ENCODE measurements at regions not wholly inside any gene's neighbourhood (a gene's known extent, or its start where the extent isn't known, plus 50 kb on each side); places are given as distances from the start of the nearest gene placed in this dataset.

DNA sequence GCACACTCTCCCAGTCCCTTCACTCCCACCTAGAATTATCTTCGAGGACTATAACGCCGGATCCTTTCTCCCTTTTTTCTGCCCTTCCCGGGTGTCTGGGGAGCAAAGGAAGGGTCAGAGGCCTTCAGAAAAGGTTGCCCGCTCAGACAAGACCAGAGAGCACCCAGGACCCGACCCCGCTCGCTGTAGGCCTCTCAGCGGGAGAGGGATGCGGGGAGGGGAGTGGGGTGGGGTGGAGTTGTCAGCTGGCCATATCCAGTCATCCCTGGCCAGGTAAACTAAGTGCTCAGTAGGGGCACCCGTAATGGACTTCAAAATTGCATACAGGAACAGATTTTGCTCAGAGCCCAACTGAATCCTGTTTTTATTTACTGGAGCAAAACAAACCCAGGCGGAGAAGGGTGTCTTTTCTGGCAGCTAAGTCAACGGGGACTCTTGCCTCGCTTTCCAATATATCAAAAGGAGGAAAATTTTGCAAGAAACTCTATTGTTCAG is 65.0 kb downstream of the NOL4 start:
- intact Hi-C loops (cut with micrococcal nuclease): no loop called here

DNA sequence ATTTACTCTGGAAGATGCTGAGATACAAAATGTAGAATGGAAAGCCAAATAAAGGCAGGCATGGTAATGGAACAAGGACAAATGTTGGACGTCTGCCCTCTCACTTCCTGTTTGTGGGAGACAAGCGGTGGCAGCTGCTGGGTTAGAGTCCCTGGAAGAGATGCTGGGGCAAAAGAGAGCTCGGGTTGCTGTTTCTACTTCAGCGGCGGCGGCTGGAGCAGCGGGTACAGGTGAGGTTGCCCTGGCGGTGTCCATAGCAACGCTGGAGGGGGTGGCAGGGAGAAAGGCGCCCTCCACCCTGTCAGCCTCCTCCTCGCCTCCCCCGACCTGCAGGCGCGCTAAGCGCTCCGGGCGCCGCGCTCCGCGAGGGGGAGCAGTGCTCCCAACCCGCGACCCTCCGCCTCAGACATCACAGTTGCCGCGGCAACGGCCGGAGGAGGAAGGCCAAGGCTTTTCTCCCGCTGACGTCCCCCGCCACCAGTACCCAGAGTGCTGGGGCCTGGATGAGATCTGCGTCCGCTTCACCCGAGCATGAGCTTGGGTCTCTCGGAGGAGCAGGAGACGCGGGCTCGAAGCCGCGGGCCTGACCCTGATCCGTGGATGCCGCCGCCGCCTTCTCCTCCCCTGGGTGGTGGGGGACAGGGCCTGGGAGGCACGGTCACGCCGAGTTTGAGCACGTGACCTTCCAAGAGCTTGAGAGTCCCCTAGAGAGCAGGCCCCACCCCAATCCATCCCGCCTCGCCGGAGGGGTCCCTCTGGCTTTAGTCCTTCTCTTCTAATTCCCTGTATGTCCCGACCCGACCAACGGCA is 65.6 kb downstream of the NOL4 start:
- intact Hi-C loops (cut with micrococcal nuclease): no loop called here

DNA sequence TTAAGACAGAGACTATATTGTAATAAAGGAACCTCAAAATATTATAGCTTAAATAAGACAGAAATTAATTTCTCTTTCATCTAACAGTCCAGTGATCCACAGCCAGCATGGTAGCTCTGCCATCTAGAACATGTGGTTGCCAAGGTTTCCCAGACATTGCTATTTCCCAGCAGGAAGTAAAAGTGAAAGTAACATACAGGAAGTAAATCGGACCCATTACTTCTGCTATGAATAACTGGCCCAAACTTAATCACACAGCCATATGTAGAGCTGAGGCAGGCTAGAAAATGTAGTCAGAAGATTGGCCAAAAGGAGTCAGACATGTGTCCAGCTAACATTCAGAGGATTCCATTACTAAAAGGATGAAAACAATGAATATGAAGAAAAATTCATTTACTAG is 71.0 kb downstream of the NOL4 start:
- intact Hi-C loops (cut with micrococcal nuclease): no loop called here

DNA sequence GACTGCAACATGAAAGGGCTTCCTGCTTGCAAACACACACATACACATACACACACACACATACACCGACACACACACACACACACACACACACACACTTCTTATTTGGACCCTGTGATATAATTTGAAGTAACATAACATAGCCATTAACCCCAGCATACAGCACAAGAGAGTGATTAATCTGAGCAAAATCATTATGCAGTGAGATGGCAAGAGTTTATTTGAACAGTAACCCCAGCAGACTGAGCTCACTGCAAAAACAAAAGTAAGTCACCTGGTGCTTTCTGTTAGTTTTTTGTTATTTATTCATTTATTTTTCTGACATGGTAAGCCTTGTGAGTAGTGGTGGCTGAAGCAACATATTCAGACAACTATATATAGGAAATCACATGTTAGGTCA is 93.7 kb downstream of the NOL4 start:
- intact Hi-C loops (cut with micrococcal nuclease): no loop called here

DNA sequence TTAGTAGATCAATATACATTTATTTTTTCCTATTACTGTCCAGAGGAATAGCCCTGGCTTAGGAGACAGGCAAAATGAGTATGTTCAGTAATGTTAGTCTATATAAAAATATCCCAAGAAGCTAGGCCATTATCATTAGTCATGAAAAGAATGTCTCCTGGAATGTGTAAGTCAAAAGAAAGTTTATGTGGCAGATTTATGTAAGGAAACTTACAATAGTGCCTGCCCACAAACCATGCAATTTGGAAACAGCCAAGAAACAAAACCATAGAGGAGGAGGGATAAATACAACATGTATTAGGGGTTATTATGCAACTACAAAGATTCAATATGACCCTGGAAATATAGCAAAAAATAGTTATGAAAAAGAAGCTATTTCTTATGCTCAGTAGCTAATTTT is 96.3 kb downstream of the NOL4 start:
- intact Hi-C loops (cut with micrococcal nuclease): no loop called here

DNA sequence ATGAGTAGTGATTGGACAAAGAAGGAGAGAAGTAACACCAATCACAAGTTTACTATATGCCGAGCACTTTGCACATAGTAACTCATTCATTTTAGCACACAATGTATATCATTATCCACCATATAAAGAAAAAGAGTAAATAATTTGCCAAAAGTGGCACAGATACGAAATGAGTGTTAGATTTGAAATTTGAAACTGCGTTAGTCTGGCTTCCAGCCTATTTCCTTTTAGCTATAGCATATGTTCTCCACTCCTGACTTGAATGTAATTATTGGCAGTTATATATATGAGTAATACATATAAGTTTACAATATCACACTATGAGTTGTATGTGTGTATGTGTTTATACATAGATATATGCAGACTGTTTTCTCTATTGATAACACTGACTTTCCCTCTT is 98.6 kb downstream of the NOL4 start:
- intact Hi-C loops (cut with micrococcal nuclease): no loop called here

DNA sequence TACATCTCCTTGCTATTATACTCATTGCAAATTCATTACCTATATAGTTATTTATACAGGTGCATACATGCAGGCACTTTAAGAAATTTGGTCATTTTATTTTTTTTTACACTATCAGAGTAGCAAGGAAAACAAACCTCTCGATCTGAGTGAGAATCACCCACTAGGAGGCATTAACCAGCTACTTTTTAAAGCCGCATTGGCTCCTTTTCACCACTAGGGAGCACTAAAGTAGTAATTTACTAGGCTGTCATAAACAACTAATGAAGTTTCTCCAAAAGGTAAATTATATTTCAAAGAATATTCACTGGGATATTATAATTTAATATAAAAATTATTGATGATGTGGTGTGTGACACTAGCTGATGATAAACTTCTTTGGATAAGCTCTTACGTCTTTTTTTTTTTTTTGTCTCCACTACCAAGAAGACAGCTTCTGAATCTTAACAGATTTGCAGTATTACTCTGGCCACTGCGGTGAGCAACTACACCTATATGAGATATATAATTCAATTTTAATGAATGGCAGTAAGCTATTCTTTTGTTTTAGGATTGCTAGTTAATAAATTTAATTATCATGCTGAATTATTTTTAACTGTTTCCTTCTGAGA is 101.9 kb downstream of the NOL4 start:
- intact Hi-C loops (cut with micrococcal nuclease): loop anchor here (5.0 kb wide), 1 partner anchor 664 kb away; no protein-coding TSS in a partner anchor

DNA sequence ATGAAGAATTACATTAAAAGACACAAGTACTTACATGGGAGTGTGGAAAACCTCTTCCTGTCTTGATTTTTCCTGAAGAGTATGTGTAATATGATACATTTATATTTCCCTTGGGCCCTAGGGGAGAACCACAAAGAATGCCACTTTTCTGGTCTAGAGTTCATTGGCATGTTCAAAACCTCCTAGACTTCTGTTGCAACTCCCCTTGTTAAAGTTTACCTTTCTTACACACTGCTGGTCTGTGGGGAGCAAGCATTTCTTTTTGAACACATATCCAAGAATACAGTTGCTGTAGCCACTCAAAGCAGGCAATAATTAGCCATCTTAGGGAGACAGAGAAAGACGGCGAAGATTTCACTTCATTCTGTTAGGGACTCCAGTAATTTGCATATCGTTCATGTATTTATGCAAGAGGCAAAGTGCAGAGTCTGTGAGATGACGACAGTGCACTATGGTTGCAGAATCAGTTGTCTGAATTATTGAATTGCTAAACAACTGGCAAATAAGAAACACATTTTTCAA is 103.5 kb downstream of the NOL4 start:
- intact Hi-C loops (cut with micrococcal nuclease): loop anchor here (5.0 kb wide), 1 partner anchor 666 kb away; no protein-coding TSS in a partner anchor

DNA sequence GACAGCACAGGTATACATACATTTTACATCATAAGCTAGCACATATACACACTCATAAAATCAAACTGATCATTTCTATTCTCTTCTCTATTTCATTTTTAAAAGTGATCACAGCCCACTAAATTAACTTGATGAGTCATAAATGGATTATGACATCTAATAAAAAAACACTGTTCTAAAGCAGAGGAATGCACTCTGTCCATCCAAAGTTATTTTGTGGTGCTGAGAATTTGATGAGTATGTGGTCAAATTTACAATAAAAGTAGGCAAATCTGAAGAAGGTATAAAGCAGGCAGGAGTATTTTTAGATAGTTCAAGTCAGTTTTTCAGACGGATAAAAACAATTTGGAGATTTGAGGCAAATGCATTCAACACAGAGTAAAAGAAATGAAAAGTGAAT is 104.4 kb downstream of the NOL4 start:
- intact Hi-C loops (cut with micrococcal nuclease): loop anchor here (5.0 kb wide), 1 partner anchor 667 kb away; no protein-coding TSS in a partner anchor

DNA sequence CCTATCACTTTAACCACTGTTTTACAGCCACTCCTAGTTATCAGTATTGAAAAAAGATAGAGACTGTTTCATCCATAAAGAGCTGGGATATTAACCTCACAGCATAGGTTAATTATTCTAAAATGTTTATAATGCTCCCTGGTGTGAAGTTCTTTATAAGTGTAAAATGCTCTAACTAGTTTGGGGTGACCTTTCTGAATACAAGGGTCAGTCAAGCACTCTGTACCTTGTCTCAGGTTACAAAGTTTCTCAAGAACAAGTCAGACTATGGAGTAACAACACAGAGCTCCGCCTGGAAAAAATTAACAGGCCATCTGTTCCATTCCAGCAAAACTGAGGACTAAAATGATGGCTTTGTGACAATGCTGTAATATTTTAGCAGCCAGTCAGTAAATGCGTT is 107.4 kb downstream of the NOL4 start:
- intact Hi-C loops (cut with micrococcal nuclease): no loop called here

DNA sequence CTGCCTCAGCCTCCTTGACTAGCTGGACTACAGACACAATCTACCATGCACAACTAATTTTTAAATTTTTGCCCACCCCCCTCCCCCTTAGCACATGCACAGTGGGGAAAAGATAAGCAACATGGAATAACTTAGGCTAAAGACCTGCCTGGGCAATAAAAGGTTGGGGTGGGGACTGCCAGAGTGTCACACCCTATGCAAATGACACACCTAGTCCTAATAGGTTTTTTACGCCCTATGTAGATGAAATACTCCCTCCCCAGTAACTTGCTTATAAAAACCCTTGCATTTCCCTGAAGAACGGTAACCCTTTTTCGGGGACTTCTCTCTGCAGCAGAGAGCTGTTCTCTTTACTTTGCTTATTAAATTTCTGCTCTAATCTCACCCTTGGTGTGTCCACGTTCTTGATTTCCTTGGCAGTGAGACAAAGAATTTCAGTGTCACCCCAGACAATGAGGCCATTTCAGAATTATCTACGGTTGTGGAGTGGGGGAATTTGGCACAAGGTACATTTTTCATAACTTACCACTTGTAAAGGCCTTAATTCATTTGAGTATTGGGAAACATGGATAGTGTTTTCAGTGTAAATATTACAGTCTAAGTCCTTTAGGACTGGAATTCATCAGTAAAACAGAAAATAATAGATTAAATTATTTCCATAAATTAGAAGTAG is 109.2 kb downstream of the NOL4 start:
- intact Hi-C loops (cut with micrococcal nuclease): no loop called here

DNA sequence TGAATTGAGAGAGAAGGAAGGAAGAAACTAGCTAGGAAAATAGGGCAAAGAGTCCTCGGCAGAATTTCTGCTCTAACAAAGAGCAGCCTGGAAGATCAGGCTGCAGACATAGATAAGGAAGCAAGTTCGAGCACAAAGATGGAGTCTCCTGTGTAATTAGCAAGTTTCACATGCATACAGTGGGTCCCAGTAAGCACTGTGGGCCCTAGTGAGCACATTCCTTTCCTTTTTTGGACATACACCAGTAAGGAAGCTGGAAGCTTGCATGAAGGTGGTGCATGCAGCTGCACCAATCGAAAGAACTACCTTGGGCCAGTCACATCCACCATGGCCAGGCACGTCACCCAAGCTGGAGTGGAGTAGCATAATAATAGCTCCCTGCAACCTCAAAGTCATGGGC is 109.7 kb downstream of the NOL4 start:
- intact Hi-C loops (cut with micrococcal nuclease): no loop called here

DNA sequence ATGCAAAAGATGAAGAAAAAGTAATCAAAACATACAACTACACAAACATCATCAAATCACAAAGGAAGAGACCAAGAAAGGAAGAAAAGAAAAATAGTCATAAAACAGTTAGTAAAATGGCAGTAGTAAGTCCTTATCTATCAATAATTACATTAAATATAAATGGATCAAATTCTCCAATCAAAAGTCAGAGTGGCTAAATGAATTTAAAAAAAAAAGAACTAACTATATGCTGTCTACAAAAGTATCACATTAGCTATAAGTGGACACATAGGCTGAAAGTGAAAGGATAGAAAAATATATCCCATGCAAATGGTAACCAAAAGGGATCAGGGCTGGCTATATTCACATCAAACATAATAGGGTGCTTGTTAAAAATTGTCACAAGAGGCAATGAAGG is 116.5 kb downstream of the NOL4 start:
- intact Hi-C loops (cut with micrococcal nuclease): no loop called here

DNA sequence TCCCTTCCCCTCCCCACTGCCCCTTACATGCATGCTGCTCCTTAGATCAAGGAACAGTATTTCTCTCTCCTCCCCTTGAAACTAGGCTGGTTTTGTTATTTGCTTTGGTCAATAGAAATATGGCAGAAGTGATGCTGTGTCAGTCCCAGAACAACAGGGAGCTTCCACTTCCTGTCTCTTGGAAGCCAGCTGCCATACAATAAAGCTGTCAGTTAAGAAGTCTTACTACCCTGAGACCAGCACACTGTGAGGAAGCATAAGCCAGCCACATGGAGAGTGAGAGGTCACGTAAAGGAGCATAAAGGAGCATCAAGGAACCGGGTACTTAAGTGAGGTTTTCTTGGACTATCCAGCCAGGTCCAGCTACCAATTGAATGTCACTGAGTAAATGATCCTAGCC is 126.6 kb downstream of the NOL4 start:
- intact Hi-C loops (cut with micrococcal nuclease): no loop called here

DNA sequence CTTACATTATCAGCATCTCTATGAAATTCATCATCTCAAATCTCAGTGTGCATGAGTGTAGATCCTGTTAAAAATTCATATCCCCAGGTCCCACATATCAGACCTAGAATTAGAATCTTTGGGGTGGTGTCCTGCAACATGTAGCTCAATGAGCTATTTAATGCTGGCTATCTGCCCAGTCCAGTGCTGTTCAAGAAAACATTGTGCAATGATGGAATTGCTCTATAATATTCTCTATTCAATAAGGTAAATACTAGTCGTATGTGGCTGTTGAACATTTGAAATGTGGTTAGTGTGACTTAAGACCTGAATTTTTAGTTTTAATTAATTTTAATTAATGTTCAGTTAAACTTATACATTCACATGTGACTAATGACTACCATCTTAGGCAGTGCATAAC is 127.4 kb downstream of the NOL4 start:
- intact Hi-C loops (cut with micrococcal nuclease): no loop called here

DNA sequence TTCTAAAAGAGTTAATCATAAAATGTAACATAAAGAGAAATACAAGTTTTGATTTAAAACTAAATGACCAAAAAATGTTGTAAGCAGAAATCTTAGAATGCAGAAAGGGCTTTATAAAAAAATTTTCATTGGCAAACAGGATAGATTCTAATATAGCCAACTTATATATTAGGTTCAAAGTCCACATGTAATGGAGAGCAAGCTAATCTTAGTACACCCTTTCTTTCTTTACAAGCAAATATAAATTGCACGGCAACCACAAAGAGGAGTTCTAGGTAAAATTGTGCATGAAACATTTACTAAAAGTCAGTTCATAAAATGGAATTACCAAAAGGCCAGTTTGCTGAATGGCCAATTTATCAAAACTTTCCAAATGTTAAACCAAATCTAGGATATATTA is 130.6 kb downstream of the NOL4 start:
- intact Hi-C loops (cut with micrococcal nuclease): no loop called here

DNA sequence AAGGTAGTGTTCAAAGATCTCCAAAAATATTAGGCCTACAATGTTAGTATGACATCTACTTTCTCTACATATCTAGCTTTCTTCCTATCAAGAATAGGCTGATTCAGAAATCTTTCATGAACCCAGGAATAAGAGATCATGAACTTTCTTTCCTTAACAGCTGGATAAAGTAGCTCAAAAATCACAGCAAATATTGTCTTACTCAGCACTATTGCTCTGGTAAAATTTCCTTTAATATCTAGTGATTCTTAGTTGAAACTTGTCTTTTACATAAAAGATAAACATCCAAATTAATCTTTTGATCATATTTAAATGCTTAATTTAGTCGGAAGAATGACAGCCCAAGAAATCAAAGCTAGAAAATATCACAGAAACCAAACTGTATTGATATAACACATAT is 131.9 kb downstream of the NOL4 start:
- intact Hi-C loops (cut with micrococcal nuclease): no loop called here

DNA sequence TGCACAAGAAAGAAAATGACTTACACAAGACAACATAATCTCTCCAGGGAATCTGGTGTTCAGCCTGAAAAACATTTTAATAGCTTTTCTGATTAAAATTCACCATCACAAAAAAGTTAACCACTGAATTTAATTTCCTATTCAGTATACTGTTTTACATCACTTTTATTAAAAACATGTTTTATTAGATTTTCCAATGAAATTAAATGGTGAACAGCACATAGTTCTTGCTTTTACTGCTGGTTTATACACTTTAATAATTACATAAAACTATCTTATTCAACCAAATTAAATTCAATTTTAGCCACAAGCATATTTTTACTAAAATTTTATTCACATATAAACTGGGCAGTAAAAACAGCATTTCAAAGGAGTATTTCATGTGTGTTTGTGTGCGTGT is 138.3 kb downstream of the NOL4 start:
- intact Hi-C loops (cut with micrococcal nuclease): no loop called here

DNA sequence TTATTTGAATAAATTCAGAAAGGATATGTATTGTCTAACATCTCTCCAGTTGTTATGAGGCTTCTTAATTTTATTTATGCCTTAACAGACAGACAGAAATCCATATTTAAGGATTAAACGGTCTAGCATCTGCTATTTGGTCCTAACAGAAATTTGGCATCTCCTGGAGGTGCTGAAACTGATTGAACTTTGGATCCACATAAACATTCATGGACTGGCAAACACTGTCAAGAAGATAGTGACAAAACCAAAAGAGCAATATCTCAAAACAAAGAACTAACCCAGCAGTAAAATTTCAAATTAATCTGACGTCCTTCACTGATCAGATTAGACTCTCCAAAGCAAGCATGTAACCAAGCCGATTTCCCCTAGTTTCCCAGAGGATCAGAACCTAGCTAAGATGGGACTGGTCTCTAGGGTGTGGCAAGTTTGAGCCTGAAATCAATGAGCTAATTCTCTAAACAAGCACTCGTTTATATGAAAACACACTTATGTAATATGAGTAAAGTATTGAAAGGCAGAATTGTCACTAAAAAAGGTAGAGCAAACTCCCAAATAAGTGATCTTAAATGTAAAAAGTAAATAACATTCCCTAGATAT is 139.5 kb downstream of the NOL4 start:
- intact Hi-C loops (cut with micrococcal nuclease): no loop called here

DNA sequence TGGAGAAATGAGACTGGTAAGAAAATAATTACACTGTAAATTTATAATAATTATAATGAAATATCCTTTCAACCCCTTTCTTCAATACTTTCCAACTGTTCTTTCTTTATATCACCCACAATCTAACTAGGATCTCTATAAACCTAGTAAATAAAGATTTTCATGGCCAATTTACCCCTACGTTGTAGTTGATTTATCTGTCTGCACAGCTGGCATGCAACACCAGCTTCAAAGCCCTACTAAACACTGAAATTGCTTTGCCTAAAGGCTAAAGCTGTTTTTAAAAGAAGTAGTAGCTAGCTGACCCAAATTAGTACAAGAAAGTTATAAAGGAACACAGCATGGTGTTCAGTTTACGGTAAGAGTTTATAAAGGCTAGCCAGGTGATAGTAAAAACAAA is 140.1 kb downstream of the NOL4 start:
- intact Hi-C loops (cut with micrococcal nuclease): no loop called here

DNA sequence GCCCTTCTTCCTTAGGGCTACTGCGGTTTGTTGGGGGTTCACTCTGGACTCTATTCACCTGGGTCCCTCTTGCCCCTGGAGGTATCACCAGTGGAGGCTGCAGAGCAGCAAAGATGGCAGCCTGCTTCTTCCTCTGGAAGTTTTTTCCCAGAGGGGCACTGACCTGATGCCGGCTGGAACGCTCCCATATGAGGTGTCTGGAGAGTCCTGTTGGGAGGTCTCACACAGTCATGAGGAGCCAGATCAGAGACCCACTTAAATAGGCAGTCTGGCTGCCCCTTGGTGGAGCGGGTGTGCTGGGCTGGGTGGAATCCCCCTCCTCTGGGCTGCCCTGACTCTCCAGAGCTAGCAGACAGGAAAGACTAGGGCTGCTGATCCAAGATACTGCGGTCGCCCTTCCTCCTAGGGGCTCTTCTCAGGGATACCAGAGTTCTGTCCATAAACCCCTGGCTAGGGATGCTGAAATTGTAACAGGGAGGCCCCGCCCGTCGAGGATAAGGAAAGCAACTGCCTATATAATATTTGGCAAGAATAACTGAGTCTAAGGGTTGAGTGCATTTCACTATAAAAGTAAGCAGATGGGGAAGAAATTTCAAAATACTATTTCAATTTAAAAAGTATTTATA is 140.7 kb downstream of the NOL4 start:
- intact Hi-C loops (cut with micrococcal nuclease): no loop called here
